K562 (cell line): ENCODE measurements at regions not wholly inside any gene's neighbourhood (a gene's known extent, or its start where the extent isn't known, plus 50 kb on each side); places are given as distances from the start of the nearest gene placed in this dataset.

Source experiments
- ATAC-seq: fragments of 200-7000 bp; cut with Tn5 transposase; 3 replicates; pipeline ENCODE4 v1.9.1; 2020; ENCODE audit warnings: moderate library complexity
- BruUV-seq: library from RNA; stranded (reverse); fragments of 400-500 nt; replicated peaks from 2 replicates; lab custom pipeline; 2021; lab: Mats Ljungman, UMichigan
- CTCF ChIA-PET: fragments of 300-600 bp; formaldehyde crosslinking; extraction: SDS; loops from one replicate; lab custom pipeline; 2021; ENCODE audit warnings: low intra/inter-chr PET ratio; lab: Yijun Ruan, JAX
- POLR2A ChIA-PET: fragments of 300-600, 350-650 bp; sonication (Branson Sonifier 250); formaldehyde crosslinking; extraction: SDS; loops from one replicate; lab custom pipeline; 2021; ENCODE audit warnings: antibody characterized with exemption, inconsistent platforms; lab: Yijun Ruan, JAX
- DNase-seq, 4 experiments: peaks; one replicate each; pipeline versions ENCODE4 v3.0.0 to v3.0.0-alpha.2; 2011 to 2018; ENCODE audit warnings: low spot score in 3 of 4, mixed read lengths in 3 of 4; ENCODE audit errors: extremely low read depth in 1 of 4
- FAIRE-seq: peaks from 2 replicates; lab custom pipeline; 2011; peaks lifted over from hg19 to GRCh38; lab: Jason Lieb, UNC
- H2AFZ ChIP-seq: 2 replicates; pipeline ENCODE4 v1.6.0; 2011; ENCODE audit warnings: low read depth, low read length, control low read depth, inconsistent platforms
- H3K27ac ChIP-seq: fragments of 200-600 bp; 3 replicates; pipeline ENCODE4 v1.8.0; 2011; ENCODE audit warnings: low read depth, mild to moderate bottlenecking, control low read depth, inconsistent platforms, low read length, moderate library complexity, mixed read lengths; ENCODE audit errors: extremely low read depth
- H3K27me3 ChIP-seq, 2 experiments: fragments of 300-600 bp in 1 of 2; 2 replicates in 1 of 2; 3 replicates in 1 of 2; pipeline versions ENCODE4 v1.6.0 to v1.8.0; 2011; ENCODE audit warnings: inconsistent platforms in 2 of 2, low read length in 2 of 2, mild to moderate bottlenecking in 1 of 2, mixed read lengths in 1 of 2, moderate library complexity in 1 of 2; ENCODE audit not compliant: control insufficient read depth in 2 of 2, insufficient read depth in 2 of 2
- H3K36me3 ChIP-seq: fragments of 300-600 bp; 3 replicates; pipeline ENCODE4 v1.8.0; 2011; ENCODE audit warnings: mild to moderate bottlenecking, low read length, inconsistent platforms; ENCODE audit not compliant: control insufficient read depth, insufficient read depth
- H3K4me1 ChIP-seq, 2 experiments: fragments of 200-600 bp in 1 of 2; replicated peaks in 1 of 2; 2 replicates in 1 of 2; 3 replicates in 1 of 2; pipeline versions ENCODE4 v1.5.1 to v1.8.0; 2011; ENCODE audit warnings: inconsistent platforms in 2 of 2, low read length in 2 of 2, mild to moderate bottlenecking in 1 of 2, mixed read lengths in 1 of 2, moderate library complexity in 1 of 2; ENCODE audit not compliant: control insufficient read depth in 2 of 2, insufficient read depth in 2 of 2
- H3K4me2 ChIP-seq: 2 replicates; pipeline ENCODE4 v1.6.1; 2011; ENCODE audit warnings: low read length, control low read depth, inconsistent platforms, mixed read lengths; ENCODE audit not compliant: insufficient read depth
- H3K4me3 ChIP-seq: fragments of 200-600 bp; sonication (generic), shearing (Covaris generic); 2 replicates; pipeline ENCODE4 v1.5.1; 2016; ENCODE audit warnings: control low read depth, inconsistent platforms
- H3K79me2 ChIP-seq: fragments of 200-600 bp; 3 replicates; pipeline ENCODE4 v1.8.0; 2011; ENCODE audit warnings: low read length, inconsistent platforms; ENCODE audit not compliant: control insufficient read depth, insufficient read depth
- H3K9ac ChIP-seq, 2 experiments: 2 replicates each; pipeline versions ENCODE4 v1.6.0 to v1.6.1; 2011; ENCODE audit warnings: low read depth in 2 of 2, low read length in 2 of 2, control low read depth in 1 of 2, inconsistent platforms in 1 of 2, mild to moderate bottlenecking in 1 of 2, mixed read lengths in 1 of 2; ENCODE audit not compliant: insufficient read depth in 1 of 2
- H3K9me1 ChIP-seq: one replicate; pipeline ENCODE4 v1.6.0; 2011; ENCODE audit warnings: inconsistent platforms, mild to moderate bottlenecking, low read length, moderate library complexity; ENCODE audit not compliant: control insufficient read depth, insufficient read depth
- H3K9me3 ChIP-seq: replicated peaks from 2 replicates; pipeline ENCODE4 v1.5.1; 2011; ENCODE audit warnings: low read depth, low read length, inconsistent platforms; ENCODE audit not compliant: control insufficient read depth, insufficient read depth
- H4K20me1 ChIP-seq: replicated peaks from 2 replicates; pipeline ENCODE4 v1.6.1; 2011; ENCODE audit warnings: low read length, inconsistent platforms, mixed read lengths; ENCODE audit not compliant: control insufficient read depth, insufficient read depth
- FOXJ2 ChIP-seq: fragments of 200-800 bp; sonication (Bioruptor generic); IDR thresholded peaks from 2 replicates; pipeline ENCODE4 v1.6.1; 2016; ENCODE audit warnings: missing genetic modification characterization, missing compliant biosample characterization
- KLF6 ChIP-seq: fragments of 250-450 bp; sonication (Bioruptor Pico); IDR thresholded peaks from 2 replicates; pipeline ENCODE4 v1.4.0; 2020; ENCODE audit warnings: mild to moderate bottlenecking, moderate library complexity, borderline replicate concordance
- MAFG ChIP-seq: fragments of 450-650 bp; conservative IDR thresholded peaks from 2 replicates; pipeline ENCODE4 v1.6.1; 2016; ENCODE audit warnings: missing genetic modification characterization, missing compliant biosample characterization
- NEUROD1 ChIP-seq: fragments of 150-350 bp; IDR thresholded peaks from 2 replicates; pipeline ENCODE4 v1.6.1; 2014; ENCODE audit warnings: borderline replicate concordance, low read length, low read depth; ENCODE audit not compliant: partially characterized antibody
- NFIC ChIP-seq: fragments of 450-650 bp; IDR thresholded peaks from 2 replicates; pipeline ENCODE4 v1.6.1; 2017; ENCODE audit warnings: mild to moderate bottlenecking, inconsistent platforms
- TEAD2 ChIP-seq: fragments of 450-650 bp; IDR thresholded peaks from 2 replicates; pipeline ENCODE4 v1.6.1; 2016; ENCODE audit warnings: missing genetic modification characterization, control low read depth, missing compliant biosample characterization
- WGBS: fragments of 100-300 bp; shearing (Covaris generic); methylation state at CpG from one replicate; pipeline ENCODE4 v1.1.6; 2016; ENCODE audit warnings: low coverage, mixed read lengths; ENCODE audit not compliant: insufficient coverage; ENCODE audit errors: missing lambda C conversion rate; 5-methylcytosine and 5-hydroxymethylcytosine counted together
- in situ Hi-C: fragments of 300-500 bp; cut with MboI; formaldehyde crosslinking; loops from 4 replicates; pipeline ENCODE4 v1.15.0; 2018; ENCODE audit warnings: inconsistent platforms, mixed read lengths
- intact Hi-C: fragments of 100-400 bp; cut with micrococcal nuclease; formaldehyde crosslinking; loops from 2 replicates; pipeline ENCODE4 v1.14.2; 2022
- TF ChIP-seq, protein P1 (sequence below), 2 experiments: IDR thresholded peaks; 2 replicates each; pipeline ENCODE4 v1.6.1; 2011; ENCODE audit warnings: borderline replicate concordance in 1 of 2, control low read depth in 1 of 2, low read depth in 1 of 2, low read length in 1 of 2, mild to moderate bottlenecking in 1 of 2, mixed read lengths in 1 of 2, moderate library complexity in 1 of 2; ENCODE audit not compliant: insufficient read depth in 1 of 2, insufficient read length in 1 of 2, poor library complexity in 1 of 2, severe bottlenecking in 1 of 2; ENCODE audit errors: extremely low read depth in 1 of 2
- TF ChIP-seq, protein P2 (sequence below), 2 experiments: fragments of 450-650 bp; formaldehyde crosslinking in 1 of 2; IDR thresholded peaks; 2 replicates each; pipeline versions ENCODE4 v1.4.0 to v1.6.1; 2014 to 2020; ENCODE audit warnings: mild to moderate bottlenecking in 2 of 2, borderline replicate concordance in 1 of 2, low read depth in 1 of 2

DNA sequence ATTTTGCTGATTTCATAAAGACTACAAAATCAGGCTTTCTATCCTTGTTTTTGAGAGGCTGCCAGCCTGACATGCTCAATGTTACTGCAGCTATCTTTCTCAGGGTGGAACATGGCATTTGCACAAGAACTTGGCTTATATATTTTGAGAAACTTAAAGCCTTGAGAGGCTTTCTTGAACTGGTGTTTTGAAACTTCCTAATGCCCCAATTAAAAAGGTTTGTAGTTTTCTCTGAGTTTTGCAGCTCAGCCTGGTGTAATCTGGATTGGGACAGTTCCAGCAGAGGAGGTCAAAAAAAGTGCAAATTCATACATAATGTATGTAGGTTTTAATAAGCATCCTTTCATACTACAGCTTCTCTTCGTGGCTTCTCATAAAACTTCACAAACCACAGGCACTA, 223.4 kb downstream of the FAM76B start:
- DNase-seq (peak in 1 of 4 experiments; percentile 24), FAIRE-seq (no peak), ATAC-seq (no peak)
- Histone ChIP-seq H3K27ac (no peak overlapping the region), H2AFZ (no peak overlapping the region; the same call in 1 of the 2 replicates), H3K9ac (no peak overlapping the region), H3K79me2 (no peaks in the 10 kb centered on the region), H3K4me1 (peaks cover 0 to 3% of the 10 kb centered on the region in 2 experiments; a peak in 2 of 5 replicates), H4K20me1 (no peaks in the 10 kb centered on the region), H3K9me3 (peaks cover 6% of the 10 kb centered on the region; the same call in 1 of the 2 replicates), H3K4me3 (no peak overlapping the region), H3K27me3 (no peaks in the 10 kb centered on the region), H3K36me3 (no peaks in the 10 kb centered on the region), H3K9me1 (no peaks in the 10 kb centered on the region), H3K4me2 (no peak overlapping the region)
- in situ Hi-C loops (no loop called here), intact Hi-C loops (no loop called here)
- ChIA-PET POLR2A (interaction anchor here (1.5 kb wide), 1 partner anchor 133 kb away, joined by 3 read pairs; no protein-coding TSS in a partner anchor), CTCF (no interaction called here)
- TF ChIP-seq KLF6 (CRISPR knock-in tag) = no peak
- TF ChIP-seq, protein P1, sequence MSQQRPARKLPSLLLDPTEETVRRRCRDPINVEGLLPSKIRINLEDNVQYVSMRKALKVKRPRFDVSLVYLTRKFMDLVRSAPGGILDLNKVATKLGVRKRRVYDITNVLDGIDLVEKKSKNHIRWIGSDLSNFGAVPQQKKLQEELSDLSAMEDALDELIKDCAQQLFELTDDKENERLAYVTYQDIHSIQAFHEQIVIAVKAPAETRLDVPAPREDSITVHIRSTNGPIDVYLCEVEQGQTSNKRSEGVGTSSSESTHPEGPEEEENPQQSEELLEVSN (IDR thresholded peaks at IDR 0.05; ENCODE audit: borderline replicate concordance in 1 of 2, extremely low read depth in 1 of 2, insufficient read depth in 1 of 2, insufficient read length in 1 of 2, low read depth in 1 of 2, low read length in 1 of 2, poor library complexity in 1 of 2, severe bottlenecking in 1 of 2) = no peak
- TF ChIP-seq, protein P2, sequence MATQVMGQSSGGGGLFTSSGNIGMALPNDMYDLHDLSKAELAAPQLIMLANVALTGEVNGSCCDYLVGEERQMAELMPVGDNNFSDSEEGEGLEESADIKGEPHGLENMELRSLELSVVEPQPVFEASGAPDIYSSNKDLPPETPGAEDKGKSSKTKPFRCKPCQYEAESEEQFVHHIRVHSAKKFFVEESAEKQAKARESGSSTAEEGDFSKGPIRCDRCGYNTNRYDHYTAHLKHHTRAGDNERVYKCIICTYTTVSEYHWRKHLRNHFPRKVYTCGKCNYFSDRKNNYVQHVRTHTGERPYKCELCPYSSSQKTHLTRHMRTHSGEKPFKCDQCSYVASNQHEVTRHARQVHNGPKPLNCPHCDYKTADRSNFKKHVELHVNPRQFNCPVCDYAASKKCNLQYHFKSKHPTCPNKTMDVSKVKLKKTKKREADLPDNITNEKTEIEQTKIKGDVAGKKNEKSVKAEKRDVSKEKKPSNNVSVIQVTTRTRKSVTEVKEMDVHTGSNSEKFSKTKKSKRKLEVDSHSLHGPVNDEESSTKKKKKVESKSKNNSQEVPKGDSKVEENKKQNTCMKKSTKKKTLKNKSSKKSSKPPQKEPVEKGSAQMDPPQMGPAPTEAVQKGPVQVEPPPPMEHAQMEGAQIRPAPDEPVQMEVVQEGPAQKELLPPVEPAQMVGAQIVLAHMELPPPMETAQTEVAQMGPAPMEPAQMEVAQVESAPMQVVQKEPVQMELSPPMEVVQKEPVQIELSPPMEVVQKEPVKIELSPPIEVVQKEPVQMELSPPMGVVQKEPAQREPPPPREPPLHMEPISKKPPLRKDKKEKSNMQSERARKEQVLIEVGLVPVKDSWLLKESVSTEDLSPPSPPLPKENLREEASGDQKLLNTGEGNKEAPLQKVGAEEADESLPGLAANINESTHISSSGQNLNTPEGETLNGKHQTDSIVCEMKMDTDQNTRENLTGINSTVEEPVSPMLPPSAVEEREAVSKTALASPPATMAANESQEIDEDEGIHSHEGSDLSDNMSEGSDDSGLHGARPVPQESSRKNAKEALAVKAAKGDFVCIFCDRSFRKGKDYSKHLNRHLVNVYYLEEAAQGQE (IDR thresholded peaks at IDR 0.05; ENCODE audit: borderline replicate concordance) = peak; percentile 32; the same call in 1 of the 2 replicates
- TF ChIP-seq, protein P2 (CRISPR knock-in tag; IDR thresholded peaks at IDR 0.05; ENCODE audit: low read depth) = no peak
- no peak for TF ChIP-seq NEUROD1
- peak; percentile 49; the same call in 1 of the 2 replicates for TF ChIP-seq NFIC
- 0 out of 2 replicates have a peak, but pooled peaks have one; percentile 22 for TF ChIP-seq FOXJ2 (tag)
- TF ChIP-seq TEAD2 (tag) = no peak
- TF ChIP-seq MAFG (tag) = 0 out of 2 replicates have a peak, but pooled peaks have one; percentile 12
- WGBS = 0% methylated on average over 1 of the region's 1 CpG
- no TSS peak for BruUV-seq
